GM23338 (cell line): ENCODE measurements at regions not wholly inside any gene's neighbourhood (a gene's known extent, or its start where the extent isn't known, plus 50 kb on each side); places are given as distances from the start of the nearest gene placed in this dataset.

Experiments used
- ATAC-seq: fragments of 200-7000 bp; cut with Tn5 transposase; 3 replicates; pipeline ENCODE4 v1.9.1; 2020
- DNase-seq: peaks from one replicate; pipeline ENCODE4 v3.0.0-alpha.2; 2015; ENCODE audit warnings: low spot score
- H2AFZ ChIP-seq: fragments of 200-600 bp; sonication (generic); 2 replicates; pipeline ENCODE4 v1.8.0; 2016; ENCODE audit warnings: antibody characterized with exemption, mild to moderate bottlenecking, moderate library complexity
- H3F3A ChIP-seq: fragments of 200-600 bp; sonication (generic); replicated peaks from 2 replicates; pipeline ENCODE4 v1.8.0; 2017; ENCODE audit warnings: antibody characterized with exemption, mixed run types, low read depth
- H3K27ac ChIP-seq: fragments of 200-600 bp; sonication (generic); 2 replicates; pipeline ENCODE4 v1.6.1; 2016; ENCODE audit warnings: low read depth
- H3K27me3 ChIP-seq: fragments of 200-600 bp; sonication (generic); 2 replicates; pipeline ENCODE4 v1.8.0; 2016; ENCODE audit warnings: mild to moderate bottlenecking, mixed run types, moderate library complexity; ENCODE audit not compliant: insufficient read depth
- H3K36me3 ChIP-seq: fragments of 200-600 bp; sonication (generic); 2 replicates; pipeline ENCODE4 v1.8.0; 2016; ENCODE audit warnings: mild to moderate bottlenecking; ENCODE audit not compliant: insufficient read depth
- H3K4me1 ChIP-seq: fragments of 200-600 bp; sonication (generic); 2 replicates; pipeline ENCODE4 v1.8.0; 2016; ENCODE audit warnings: mild to moderate bottlenecking, moderate library complexity; ENCODE audit not compliant: insufficient read depth
- H3K4me2 ChIP-seq: fragments of 200-600 bp; sonication (generic); 2 replicates; pipeline ENCODE4 v1.7.1; 2017; ENCODE audit warnings: mixed run types
- H3K4me3 ChIP-seq: fragments of 200-600 bp; sonication (generic); 2 replicates; pipeline ENCODE4 v1.6.1; 2016; ENCODE audit warnings: mixed run types
- H3K79me2 ChIP-seq: fragments of 200-600 bp; sonication (generic); replicated peaks from 2 replicates; pipeline ENCODE4 v1.8.0; 2017; ENCODE audit warnings: mild to moderate bottlenecking; ENCODE audit not compliant: insufficient read depth
- H3K9me2 ChIP-seq: fragments of 200-600 bp; sonication (generic); 2 replicates; pipeline ENCODE4 v1.8.0; 2017; ENCODE audit not compliant: insufficient read depth
- H4K20me1 ChIP-seq: fragments of 200-600 bp; sonication (generic); replicated peaks from 2 replicates; pipeline ENCODE4 v1.8.0; 2017; ENCODE audit warnings: mild to moderate bottlenecking; ENCODE audit not compliant: insufficient read depth
- H3K27ac Mint-ChIP-seq: 2 replicates; pipeline ENCODE4 v1.8.0; 2020; ENCODE audit warnings: inconsistent platforms, mild to moderate bottlenecking, moderate library complexity, mixed read lengths
- H3K27me3 Mint-ChIP-seq: 3 replicates; pipeline ENCODE4 v1.8.0; 2022; ENCODE audit warnings: low read depth, mild to moderate bottlenecking, moderate library complexity, mixed read lengths, inconsistent platforms; ENCODE audit not compliant: insufficient read depth, poor library complexity
- H3K36me3 Mint-ChIP-seq: 3 replicates; pipeline ENCODE4 v1.8.0; 2021; ENCODE audit warnings: low read depth, mild to moderate bottlenecking, inconsistent platforms, moderate library complexity, mixed read lengths
- H3K4me1 Mint-ChIP-seq: 3 replicates; pipeline ENCODE4 v1.8.0; 2020; ENCODE audit warnings: mild to moderate bottlenecking, inconsistent platforms, mixed read lengths
- H3K4me3 Mint-ChIP-seq: 3 replicates; pipeline ENCODE4 v1.8.0; 2021; ENCODE audit warnings: moderate library complexity, mild to moderate bottlenecking, inconsistent platforms, mixed read lengths
- H3K9me3 Mint-ChIP-seq: 3 replicates; pipeline ENCODE4 v1.8.0; 2020; ENCODE audit warnings: moderate library complexity, mild to moderate bottlenecking, inconsistent platforms, mixed read lengths
- CREB1 ChIP-seq: fragments of 250-450 bp; sonication (Bioruptor Pico); IDR thresholded peaks from 2 replicates; pipeline ENCODE4 v1.5.0; 2020; ENCODE audit warnings: low read depth, mild to moderate bottlenecking, moderate library complexity
- EZH2 ChIP-seq: fragments of 200-600 bp; sonication (generic); IDR thresholded peaks from one replicate; pipeline ENCODE4 v1.8.0; 2017; ENCODE audit warnings: antibody characterized with exemption, mild to moderate bottlenecking, low read depth; ENCODE audit not compliant: unreplicated experiment
- EZH2phosphoT487 ChIP-seq: fragments of 200-600 bp; sonication (generic); IDR thresholded peaks from one replicate; pipeline ENCODE4 v1.8.1; 2018; ENCODE audit warnings: antibody characterized with exemption; ENCODE audit not compliant: unreplicated experiment
- JUNB ChIP-seq: IDR thresholded peaks from one replicate; pipeline ENCODE4 v1.6.1; 2016; ENCODE audit warnings: antibody characterized with exemption; ENCODE audit not compliant: unreplicated experiment
- NANOG ChIP-seq: IDR thresholded peaks from 2 replicates; pipeline ENCODE4 v1.6.1; 2016; ENCODE audit warnings: antibody characterized with exemption, borderline replicate concordance
- POLR2AphosphoS5 ChIP-seq: IDR thresholded peaks from 2 replicates; pipeline ENCODE4 v1.6.1; 2016; ENCODE audit warnings: antibody characterized with exemption, low read depth
- STAT1 ChIP-seq: IDR thresholded peaks from one replicate; pipeline ENCODE4 v1.6.1; 2016; ENCODE audit warnings: antibody characterized with exemption; ENCODE audit not compliant: unreplicated experiment
- ZNF114 ChIP-seq: fragments of 250-450 bp; sonication (Bioruptor Pico); IDR thresholded peaks from 2 replicates; pipeline ENCODE4 v1.5.0; 2020; ENCODE audit warnings: mild to moderate bottlenecking, moderate library complexity
- ZNF331 ChIP-seq: fragments of 250-450 bp; sonication (Bioruptor Pico); IDR thresholded peaks from 2 replicates; pipeline ENCODE4 v1.5.0; 2020; ENCODE audit warnings: low read depth, mild to moderate bottlenecking, moderate library complexity
- TF ChIP-seq, protein P1 (sequence below): fragments of 250-450 bp; sonication (Bioruptor Pico); IDR thresholded peaks from 2 replicates; pipeline ENCODE4 v1.5.0; 2020; ENCODE audit warnings: mild to moderate bottlenecking, moderate library complexity
- TF ChIP-seq, protein P2 (sequence below), 2 experiments: fragments of 200-600 bp in 1 of 2; sonication (generic) in 1 of 2; conservative IDR thresholded peaks; 2 replicates each; pipeline versions ENCODE4 v1.5.1 to v1.6.1; 2016 to 2017; ENCODE audit warnings: antibody characterized with exemption in 2 of 2, low read depth in 2 of 2, mild to moderate bottlenecking in 2 of 2, moderate library complexity in 1 of 2
- TF ChIP-seq, protein P3 (sequence below): IDR thresholded peaks from 2 replicates; pipeline ENCODE4 v1.6.1; 2016; ENCODE audit warnings: antibody characterized with exemption
- TF ChIP-seq, protein P4 (sequence below): IDR thresholded peaks from one replicate; pipeline ENCODE4 v1.6.1; 2018; ENCODE audit warnings: antibody characterized with exemption; ENCODE audit not compliant: unreplicated experiment

DNA sequence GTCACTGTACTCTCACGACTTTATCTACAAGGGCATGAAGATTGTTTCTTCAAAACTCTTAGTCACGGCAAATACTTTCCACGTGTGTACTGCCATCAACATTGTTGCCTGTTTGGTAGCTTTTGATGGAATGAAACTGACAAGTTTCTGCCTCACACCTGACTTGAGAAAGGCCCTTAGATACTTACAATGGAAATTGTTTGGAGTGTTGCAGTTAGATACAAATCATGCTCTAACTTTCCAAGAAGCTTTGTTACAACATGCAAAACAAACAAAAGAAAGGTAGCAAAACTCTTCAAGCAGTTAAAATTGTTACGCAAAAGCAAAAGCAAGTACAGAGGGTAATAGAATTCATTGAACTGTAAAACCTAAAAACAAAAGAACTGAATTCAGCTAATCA lies 91.1 kb upstream of the TLE4 start:
- Mint-ChIP-seq H3K27ac (no peak overlapping the region), H3K9me3 (no peaks in the 10 kb centered on the region), H3K4me3 (no peak overlapping the region), H3K4me1 (peaks cover 8% of the 10 kb centered on the region; the same call in 2 of the 3 replicates), H3K27me3 (no peaks in the 10 kb centered on the region), H3K36me3 (no peaks in the 10 kb centered on the region)
- TF ChIP-seq, protein P1, sequence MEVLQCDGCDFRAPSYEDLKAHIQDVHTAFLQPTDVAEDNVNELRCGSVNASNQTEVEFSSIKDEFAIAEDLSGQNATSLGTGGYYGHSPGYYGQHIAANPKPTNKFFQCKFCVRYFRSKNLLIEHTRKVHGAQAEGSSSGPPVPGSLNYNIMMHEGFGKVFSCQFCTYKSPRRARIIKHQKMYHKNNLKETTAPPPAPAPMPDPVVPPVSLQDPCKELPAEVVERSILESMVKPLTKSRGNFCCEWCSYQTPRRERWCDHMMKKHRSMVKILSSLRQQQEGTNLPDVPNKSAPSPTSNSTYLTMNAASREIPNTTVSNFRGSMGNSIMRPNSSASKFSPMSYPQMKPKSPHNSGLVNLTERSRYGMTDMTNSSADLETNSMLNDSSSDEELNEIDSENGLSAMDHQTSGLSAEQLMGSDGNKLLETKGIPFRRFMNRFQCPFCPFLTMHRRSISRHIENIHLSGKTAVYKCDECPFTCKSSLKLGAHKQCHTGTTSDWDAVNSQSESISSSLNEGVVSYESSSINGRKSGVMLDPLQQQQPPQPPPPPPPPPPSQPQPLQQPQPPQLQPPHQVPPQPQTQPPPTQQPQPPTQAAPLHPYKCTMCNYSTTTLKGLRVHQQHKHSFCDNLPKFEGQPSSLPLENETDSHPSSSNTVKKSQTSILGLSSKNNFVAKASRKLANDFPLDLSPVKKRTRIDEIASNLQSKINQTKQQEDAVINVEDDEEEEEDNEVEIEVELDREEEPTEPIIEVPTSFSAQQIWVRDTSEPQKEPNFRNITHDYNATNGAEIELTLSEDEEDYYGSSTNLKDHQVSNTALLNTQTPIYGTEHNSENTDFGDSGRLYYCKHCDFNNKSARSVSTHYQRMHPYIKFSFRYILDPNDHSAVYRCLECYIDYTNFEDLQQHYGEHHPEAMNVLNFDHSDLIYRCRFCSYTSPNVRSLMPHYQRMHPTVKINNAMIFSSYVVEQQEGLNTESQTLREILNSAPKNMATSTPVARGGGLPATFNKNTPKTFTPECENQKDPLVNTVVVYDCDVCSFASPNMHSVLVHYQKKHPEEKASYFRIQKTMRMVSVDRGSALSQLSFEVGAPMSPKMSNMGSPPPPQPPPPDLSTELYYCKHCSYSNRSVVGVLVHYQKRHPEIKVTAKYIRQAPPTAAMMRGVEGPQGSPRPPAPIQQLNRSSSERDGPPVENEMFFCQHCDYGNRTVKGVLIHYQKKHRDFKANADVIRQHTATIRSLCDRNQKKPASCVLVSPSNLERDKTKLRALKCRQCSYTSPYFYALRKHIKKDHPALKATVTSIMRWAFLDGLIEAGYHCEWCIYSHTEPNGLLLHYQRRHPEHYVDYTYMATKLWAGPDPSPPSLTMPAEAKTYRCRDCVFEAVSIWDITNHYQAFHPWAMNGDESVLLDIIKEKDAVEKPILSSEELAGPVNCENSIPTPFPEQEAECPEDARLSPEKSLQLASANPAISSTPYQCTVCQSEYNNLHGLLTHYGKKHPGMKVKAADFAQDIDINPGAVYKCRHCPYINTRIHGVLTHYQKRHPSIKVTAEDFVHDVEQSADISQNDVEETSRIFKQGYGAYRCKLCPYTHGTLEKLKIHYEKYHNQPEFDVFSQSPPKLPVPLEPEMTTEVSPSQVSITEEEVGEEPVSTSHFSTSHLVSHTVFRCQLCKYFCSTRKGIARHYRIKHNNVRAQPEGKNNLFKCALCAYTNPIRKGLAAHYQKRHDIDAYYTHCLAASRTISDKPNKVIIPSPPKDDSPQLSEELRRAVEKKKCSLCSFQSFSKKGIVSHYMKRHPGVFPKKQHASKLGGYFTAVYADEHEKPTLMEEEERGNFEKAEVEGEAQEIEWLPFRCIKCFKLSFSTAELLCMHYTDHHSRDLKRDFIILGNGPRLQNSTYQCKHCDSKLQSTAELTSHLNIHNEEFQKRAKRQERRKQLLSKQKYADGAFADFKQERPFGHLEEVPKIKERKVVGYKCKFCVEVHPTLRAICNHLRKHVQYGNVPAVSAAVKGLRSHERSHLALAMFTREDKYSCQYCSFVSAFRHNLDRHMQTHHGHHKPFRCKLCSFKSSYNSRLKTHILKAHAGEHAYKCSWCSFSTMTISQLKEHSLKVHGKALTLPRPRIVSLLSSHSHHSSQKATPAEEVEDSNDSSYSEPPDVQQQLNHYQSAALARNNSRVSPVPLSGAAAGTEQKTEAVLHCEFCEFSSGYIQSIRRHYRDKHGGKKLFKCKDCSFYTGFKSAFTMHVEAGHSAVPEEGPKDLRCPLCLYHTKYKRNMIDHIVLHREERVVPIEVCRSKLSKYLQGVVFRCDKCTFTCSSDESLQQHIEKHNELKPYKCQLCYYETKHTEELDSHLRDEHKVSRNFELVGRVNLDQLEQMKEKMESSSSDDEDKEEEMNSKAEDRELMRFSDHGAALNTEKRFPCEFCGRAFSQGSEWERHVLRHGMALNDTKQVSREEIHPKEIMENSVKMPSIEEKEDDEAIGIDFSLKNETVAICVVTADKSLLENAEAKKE (CRISPR knock-in tag): no peak
- TF ChIP-seq, protein P2, sequence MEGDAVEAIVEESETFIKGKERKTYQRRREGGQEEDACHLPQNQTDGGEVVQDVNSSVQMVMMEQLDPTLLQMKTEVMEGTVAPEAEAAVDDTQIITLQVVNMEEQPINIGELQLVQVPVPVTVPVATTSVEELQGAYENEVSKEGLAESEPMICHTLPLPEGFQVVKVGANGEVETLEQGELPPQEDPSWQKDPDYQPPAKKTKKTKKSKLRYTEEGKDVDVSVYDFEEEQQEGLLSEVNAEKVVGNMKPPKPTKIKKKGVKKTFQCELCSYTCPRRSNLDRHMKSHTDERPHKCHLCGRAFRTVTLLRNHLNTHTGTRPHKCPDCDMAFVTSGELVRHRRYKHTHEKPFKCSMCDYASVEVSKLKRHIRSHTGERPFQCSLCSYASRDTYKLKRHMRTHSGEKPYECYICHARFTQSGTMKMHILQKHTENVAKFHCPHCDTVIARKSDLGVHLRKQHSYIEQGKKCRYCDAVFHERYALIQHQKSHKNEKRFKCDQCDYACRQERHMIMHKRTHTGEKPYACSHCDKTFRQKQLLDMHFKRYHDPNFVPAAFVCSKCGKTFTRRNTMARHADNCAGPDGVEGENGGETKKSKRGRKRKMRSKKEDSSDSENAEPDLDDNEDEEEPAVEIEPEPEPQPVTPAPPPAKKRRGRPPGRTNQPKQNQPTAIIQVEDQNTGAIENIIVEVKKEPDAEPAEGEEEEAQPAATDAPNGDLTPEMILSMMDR (conservative IDR thresholded peaks at IDR 0.05; ENCODE audit: low read depth in 2 of 2): no peak
- TF ChIP-seq, protein P3, sequence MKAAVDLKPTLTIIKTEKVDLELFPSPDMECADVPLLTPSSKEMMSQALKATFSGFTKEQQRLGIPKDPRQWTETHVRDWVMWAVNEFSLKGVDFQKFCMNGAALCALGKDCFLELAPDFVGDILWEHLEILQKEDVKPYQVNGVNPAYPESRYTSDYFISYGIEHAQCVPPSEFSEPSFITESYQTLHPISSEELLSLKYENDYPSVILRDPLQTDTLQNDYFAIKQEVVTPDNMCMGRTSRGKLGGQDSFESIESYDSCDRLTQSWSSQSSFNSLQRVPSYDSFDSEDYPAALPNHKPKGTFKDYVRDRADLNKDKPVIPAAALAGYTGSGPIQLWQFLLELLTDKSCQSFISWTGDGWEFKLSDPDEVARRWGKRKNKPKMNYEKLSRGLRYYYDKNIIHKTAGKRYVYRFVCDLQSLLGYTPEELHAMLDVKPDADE: no peak
- TF ChIP-seq EZH2phosphoT487 (no peak), NANOG (no peak), JUNB (no peak), ZNF331 (CRISPR knock-in tag) (no peak), EZH2 (no peak), ZNF114 (no peak), CREB1 (CRISPR knock-in tag) (no peak), POLR2AphosphoS5 (no peak), STAT1 (no peak)
- TF ChIP-seq, protein P4, sequence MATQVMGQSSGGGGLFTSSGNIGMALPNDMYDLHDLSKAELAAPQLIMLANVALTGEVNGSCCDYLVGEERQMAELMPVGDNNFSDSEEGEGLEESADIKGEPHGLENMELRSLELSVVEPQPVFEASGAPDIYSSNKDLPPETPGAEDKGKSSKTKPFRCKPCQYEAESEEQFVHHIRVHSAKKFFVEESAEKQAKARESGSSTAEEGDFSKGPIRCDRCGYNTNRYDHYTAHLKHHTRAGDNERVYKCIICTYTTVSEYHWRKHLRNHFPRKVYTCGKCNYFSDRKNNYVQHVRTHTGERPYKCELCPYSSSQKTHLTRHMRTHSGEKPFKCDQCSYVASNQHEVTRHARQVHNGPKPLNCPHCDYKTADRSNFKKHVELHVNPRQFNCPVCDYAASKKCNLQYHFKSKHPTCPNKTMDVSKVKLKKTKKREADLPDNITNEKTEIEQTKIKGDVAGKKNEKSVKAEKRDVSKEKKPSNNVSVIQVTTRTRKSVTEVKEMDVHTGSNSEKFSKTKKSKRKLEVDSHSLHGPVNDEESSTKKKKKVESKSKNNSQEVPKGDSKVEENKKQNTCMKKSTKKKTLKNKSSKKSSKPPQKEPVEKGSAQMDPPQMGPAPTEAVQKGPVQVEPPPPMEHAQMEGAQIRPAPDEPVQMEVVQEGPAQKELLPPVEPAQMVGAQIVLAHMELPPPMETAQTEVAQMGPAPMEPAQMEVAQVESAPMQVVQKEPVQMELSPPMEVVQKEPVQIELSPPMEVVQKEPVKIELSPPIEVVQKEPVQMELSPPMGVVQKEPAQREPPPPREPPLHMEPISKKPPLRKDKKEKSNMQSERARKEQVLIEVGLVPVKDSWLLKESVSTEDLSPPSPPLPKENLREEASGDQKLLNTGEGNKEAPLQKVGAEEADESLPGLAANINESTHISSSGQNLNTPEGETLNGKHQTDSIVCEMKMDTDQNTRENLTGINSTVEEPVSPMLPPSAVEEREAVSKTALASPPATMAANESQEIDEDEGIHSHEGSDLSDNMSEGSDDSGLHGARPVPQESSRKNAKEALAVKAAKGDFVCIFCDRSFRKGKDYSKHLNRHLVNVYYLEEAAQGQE: no peak
- Histone ChIP-seq H3K27ac (no peak overlapping the region), H3K4me3 (no peak overlapping the region), H3K4me2 (no peak overlapping the region), H3F3A (no peaks in the 10 kb centered on the region), H4K20me1 (no peaks in the 10 kb centered on the region), H2AFZ (no peak overlapping the region), H3K27me3 (no peaks in the 10 kb centered on the region), H3K4me1 (peaks cover 6% of the 10 kb centered on the region; the same call in 1 of the 2 replicates), H3K9me2 (no peaks in the 10 kb centered on the region), H3K36me3 (no peaks in the 10 kb centered on the region), H3K79me2 (no peaks in the 10 kb centered on the region)
- ATAC-seq: no peak
- DNase-seq: no peak
